ENCODE measurements at regions not wholly inside any gene's neighbourhood (a gene's known extent, or its start where the extent isn't known, plus 50 kb on each side); places are given as distances from the start of the nearest gene placed in this dataset.

DNA sequence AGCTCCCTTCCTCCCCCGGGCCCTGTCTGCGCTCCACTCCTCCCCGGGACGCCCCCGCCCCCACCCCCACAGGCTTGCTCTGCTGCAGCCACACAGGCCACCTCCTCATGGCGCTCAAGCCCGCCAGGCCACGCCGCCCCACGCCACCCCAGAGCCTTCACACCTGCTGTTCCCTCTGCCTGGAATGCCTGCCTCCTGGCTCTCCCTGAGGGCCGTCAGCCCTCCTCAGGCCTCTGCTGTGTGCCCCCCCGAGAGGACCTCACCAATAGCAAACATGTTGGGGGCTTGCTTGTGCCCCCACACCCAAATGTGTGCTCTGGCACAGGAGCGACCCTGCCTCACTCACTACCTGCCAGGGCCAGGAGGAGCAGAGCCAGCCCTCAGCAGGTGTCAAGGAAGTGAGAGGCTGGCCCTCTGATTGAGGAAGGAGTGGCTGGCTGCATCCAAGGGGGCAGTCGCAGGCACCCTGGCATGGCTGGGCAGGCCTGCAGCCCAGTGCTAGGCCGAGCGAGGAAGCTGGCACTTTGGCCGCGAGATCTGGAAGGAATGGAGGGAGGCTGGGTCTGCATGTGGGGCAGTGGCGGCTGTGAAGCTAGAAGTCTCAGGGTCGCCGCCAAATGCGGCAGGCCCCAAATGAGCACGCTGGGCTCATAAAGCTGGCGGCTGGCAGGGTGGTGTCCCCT is 86.5 kb downstream of the INHBB start:
- peaks cover 71% of the 10 kb centered on the region for H3K27me3 Mint-ChIP-seq (ENCODE audit: low read depth, poor library complexity)
- no peaks in the 10 kb centered on the region for H3K9me3 Mint-ChIP-seq
- no peaks in the 10 kb centered on the region for H3K36me3 Mint-ChIP-seq (ENCODE audit: low read depth)
- TF ChIP-seq, protein P1, sequence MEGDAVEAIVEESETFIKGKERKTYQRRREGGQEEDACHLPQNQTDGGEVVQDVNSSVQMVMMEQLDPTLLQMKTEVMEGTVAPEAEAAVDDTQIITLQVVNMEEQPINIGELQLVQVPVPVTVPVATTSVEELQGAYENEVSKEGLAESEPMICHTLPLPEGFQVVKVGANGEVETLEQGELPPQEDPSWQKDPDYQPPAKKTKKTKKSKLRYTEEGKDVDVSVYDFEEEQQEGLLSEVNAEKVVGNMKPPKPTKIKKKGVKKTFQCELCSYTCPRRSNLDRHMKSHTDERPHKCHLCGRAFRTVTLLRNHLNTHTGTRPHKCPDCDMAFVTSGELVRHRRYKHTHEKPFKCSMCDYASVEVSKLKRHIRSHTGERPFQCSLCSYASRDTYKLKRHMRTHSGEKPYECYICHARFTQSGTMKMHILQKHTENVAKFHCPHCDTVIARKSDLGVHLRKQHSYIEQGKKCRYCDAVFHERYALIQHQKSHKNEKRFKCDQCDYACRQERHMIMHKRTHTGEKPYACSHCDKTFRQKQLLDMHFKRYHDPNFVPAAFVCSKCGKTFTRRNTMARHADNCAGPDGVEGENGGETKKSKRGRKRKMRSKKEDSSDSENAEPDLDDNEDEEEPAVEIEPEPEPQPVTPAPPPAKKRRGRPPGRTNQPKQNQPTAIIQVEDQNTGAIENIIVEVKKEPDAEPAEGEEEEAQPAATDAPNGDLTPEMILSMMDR (IDR thresholded peaks at IDR 0.05), result no peak
- no peak overlapping the region for H3K27ac Mint-ChIP-seq
- H3K4me3 Mint-ChIP-seq, result no peak overlapping the region
- H3K4me1 Mint-ChIP-seq, result peaks cover 7% of the 10 kb centered on the region
- DNase-seq, result no peak

DNA sequence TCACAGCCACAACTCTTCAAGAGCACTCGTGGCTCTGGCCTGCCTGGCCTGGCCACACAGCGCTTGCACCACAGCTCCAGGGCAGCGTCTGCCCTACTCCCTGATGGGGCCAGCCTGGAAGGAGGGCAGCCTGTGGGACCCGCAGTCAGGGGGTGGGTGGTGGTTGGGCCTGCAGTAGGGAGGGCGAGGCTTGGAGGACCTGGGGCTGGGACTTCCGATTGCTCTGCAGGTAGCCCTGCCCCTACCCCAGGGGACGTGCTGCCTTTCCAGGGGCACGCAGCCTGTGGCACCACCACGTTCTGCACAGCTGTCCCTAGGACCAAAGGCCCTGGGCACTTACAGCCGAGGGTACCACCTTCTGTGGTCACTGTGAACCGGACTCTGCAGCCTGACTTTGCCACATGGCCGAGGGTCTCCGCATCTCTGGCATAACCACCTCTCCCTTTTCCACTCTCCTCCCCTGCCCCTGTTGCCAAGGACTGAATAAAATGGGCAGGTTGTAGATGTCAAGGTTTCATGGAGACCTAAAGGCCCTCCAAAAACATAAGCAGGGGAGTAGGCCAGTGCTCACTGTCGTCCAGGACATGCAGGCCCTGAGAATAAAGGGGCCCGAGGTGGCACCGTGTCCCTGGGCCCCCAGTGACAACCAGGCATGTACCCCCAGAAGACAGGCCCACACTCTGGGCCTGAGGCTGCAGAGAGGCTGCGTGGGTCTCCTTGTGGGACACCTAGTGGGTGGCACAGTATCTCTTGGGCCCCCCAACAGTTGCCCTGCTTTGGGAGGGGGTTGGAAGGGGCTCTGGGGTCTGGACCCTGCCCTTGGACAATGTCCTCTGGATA is 87.3 kb downstream of the INHBB start:
- no peak overlapping the region for H3K4me3 Mint-ChIP-seq
- H3K27me3 Mint-ChIP-seq (ENCODE audit: low read depth, poor library complexity), result peaks cover 71% of the 10 kb centered on the region
- no peak overlapping the region for H3K27ac Mint-ChIP-seq
- DNase-seq, result no peak
- H3K4me1 Mint-ChIP-seq, result peaks cover 7% of the 10 kb centered on the region
- no peaks in the 10 kb centered on the region for H3K36me3 Mint-ChIP-seq (ENCODE audit: low read depth)
- H3K9me3 Mint-ChIP-seq, result no peaks in the 10 kb centered on the region
- TF ChIP-seq, protein P1 (IDR thresholded peaks at IDR 0.05), result no peak

DNA sequence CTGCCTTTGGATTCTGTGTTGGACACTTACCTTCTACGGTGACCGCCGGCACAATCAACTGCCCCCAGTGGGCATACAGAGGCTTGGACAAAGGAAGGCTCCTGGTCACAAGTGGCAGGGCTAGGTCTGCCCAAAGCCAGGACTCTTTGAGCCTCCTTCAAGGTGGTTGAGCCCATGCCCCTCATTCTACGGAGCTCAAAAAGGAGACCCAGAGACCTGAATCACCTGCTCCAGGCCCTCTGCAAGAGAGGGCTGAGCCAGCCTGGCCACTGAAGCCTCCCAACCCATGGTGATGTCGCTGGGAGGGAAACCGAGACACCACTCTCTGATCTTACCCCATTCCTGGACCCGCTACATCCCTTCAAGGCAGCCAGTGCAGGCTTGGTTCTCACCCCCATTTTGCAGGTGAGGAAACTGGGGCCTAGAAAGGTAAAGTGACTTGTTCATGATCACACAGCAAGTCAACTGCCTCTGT is 87.9 kb downstream of the INHBB start:
- H3K36me3 Mint-ChIP-seq (ENCODE audit: low read depth), result no peaks in the 10 kb centered on the region
- peaks cover 10% of the 10 kb centered on the region for H3K4me1 Mint-ChIP-seq
- H3K27me3 Mint-ChIP-seq (ENCODE audit: low read depth, poor library complexity), result peaks cover 76% of the 10 kb centered on the region
- H3K27ac Mint-ChIP-seq, result no peak overlapping the region
- TF ChIP-seq, protein P1 (IDR thresholded peaks at IDR 0.05), result no peak
- no peaks in the 10 kb centered on the region for H3K9me3 Mint-ChIP-seq
- no peak for DNase-seq
- no peak overlapping the region for H3K4me3 Mint-ChIP-seq

DNA sequence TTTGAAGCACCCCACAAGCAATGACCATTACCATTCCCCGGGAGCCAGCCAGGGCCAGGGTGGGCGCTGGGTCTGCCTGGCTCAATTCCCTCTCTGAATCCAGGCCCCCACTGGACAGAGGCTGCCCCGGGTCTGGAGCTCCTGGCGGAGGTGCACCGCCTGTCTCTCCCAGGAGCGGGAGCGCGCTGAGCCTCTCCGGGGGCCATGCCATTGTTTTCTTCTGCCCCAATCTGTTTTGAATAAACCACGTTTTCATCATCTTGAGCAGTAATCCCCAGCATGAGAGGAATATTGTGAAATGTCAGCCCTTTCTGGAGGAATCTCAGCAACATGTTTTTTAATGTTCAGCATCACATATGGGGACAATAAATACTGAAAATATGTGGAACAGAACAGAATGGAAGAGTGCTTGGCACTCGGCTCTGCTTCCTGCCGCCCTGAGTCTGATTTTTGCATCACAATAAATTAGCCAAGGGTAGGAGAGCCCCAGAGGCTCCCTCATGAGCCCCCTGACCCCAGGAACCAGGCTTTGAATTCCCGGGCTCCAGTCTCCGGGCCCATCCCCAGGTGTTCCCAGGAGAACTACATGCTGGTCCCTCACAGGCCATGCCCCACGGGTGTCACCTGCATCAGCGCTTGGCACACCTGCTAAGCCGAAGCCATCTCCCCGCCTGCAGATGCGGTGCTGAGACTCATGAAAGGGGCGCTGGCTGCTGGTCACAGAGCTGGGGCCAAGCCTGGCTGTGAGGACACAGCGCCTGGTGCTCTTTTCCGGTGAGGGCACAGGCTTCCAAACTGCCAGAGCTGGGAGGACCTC is 88.8 kb downstream of the INHBB start:
- Mint-ChIP-seq H3K27me3 (ENCODE audit: low read depth, poor library complexity) (peaks cover 80% of the 10 kb centered on the region), H3K36me3 (ENCODE audit: low read depth) (no peaks in the 10 kb centered on the region), H3K4me1 (peaks cover 16% of the 10 kb centered on the region), H3K4me3 (no peak overlapping the region), H3K9me3 (no peaks in the 10 kb centered on the region), H3K27ac (no peak overlapping the region)
- DNase-seq, result no peak
- TF ChIP-seq, protein P1 (IDR thresholded peaks at IDR 0.05), result no peak

DNA sequence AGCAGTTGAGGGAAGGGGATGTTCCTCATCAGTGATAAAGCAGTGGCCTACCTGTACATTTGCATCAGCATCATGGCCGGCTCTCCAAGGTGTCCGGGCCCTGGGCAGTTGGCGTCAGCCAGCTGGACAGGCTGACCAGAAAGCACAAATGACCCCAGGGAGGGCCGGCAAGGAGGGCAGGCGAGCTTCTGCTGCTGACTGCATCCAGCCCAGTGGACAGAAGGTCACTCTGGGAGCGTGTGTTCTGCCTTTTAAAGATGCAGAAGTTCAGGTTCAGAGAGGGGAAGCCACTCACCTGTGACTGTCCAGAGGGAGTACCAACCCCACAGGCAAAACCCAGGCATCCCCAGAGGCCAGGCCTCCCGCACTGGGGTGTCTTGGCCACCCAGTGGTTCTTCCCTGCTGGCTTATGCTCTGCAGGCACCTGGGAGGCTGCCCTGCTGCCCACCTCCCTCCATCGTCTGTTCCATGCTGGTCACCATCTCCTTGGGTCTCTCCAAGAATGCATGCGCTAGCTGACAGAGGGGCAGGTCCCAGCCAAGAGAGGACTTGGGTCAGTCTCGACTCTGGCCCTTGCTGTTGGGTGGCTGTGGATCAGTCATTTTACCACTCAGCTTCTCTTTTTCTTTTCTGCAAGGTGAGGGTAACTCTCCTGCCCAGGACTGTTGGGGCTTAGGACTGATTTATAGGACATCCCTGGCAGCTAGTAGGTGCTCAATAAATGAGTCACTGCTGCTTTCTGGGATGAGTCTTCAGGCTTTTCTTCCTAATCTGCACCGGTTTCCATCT is 89.9 kb downstream of the INHBB start:
- peaks cover 80% of the 10 kb centered on the region for H3K27me3 Mint-ChIP-seq (ENCODE audit: low read depth, poor library complexity)
- DNase-seq, result no peak

More for the DNA sequence above, 89.9 kb downstream of the INHBB start:
- TF ChIP-seq, protein P1 (IDR thresholded peaks at IDR 0.05), result no peak
- H3K9me3 Mint-ChIP-seq, result no peaks in the 10 kb centered on the region
- H3K4me1 Mint-ChIP-seq, result peaks cover 12% of the 10 kb centered on the region
- H3K27ac Mint-ChIP-seq, result no peak overlapping the region
- H3K4me3 Mint-ChIP-seq, result no peak overlapping the region
- no peaks in the 10 kb centered on the region for H3K36me3 Mint-ChIP-seq (ENCODE audit: low read depth)
